GM20431 (cell line): ENCODE measurements at regions not wholly inside any gene's neighbourhood (a gene's known extent, or its start where the extent isn't known, plus 50 kb on each side); places are given as distances from the start of the nearest gene placed in this dataset.
"Not testable (repeated sequence)": the region's sequence is repeated elsewhere in the genome, so short reads cannot be mapped to it uniquely, and the experiment has no call there.

Source experiments
- in situ Hi-C: fragments of 300-500 bp; cut with MseI, MboI; formaldehyde crosslinking; loops from one replicate; pipeline ENCODE4 v1.15.0; 2020; ENCODE audit warnings: low sequenced_read_pairs; ENCODE audit not compliant: unreplicated experiment

GRCh38 chr5:18798058-18798457, 1163.8 kb downstream of the TAF11L14 start:
- in situ Hi-C loops = no loop called here

DNA sequence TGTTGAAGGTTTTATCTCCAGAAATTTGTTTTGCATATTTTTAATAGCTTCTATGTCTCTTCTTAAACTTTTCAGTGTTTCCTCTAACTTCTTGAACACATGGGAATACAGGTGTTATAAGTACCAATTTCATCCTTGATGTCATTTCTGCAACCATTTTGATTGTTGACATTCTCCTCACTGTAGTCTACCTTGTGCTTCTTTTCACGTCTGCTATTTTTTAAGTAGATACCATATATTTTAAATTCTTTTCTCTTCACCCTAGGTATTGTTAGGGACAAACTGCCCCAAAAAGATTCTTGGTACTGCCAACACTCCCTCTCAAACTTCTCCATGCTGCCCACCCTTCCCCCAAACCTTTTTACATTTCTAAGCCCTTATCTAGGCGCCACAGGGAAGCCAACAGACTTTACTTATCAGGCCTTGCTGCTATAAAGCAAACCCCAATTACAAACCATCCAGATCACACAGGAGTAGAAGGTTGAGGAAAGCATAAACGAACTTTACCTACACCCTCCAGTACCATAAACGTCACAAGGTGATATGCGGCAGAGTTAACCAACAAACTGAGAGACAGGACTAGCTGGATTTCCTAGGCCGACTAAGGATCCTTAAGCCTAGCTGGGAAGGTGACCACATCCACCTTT, 1165.3 kb downstream of the TAF11L14 start:
- in situ Hi-C loops = no loop called here

DNA sequence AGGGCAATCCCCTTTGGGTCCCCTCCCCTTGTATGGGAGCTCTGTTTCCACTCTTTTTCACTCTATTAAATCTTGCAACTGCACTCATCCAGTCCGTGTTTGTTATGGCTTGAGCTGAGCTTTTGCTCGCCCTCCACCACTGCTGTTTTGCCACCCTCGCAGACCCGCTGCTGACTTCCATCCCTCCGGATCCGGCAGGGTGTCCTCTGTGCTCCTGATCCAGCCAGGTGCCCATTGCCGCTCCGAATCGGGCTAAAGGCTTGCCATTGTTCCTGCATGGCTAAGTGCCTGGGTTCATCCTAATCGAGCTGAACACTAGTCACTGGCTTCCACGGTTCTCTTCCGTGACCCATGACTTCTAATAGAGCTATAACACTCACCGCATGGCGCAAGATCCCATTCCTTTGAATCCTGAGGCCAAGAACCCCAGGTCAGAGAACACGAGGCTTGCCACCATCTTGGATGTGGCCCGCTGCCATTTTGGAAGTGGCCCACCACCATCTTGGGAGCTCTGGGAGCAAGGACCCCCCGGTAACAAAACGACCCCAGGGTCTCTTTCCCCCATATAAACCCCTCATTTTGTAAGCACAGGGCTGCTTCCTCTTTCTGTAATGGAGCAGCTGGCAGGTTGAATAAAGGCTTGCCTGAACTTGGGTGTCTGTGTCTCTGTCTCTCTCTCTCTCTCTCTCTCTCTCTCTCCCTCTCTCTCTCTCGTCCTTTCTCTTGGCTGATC, 1166.2 kb downstream of the TAF11L14 start:
- in situ Hi-C loops = no loop called here

- in situ Hi-C loops = not testable (repeated sequence)
These were observed 1167.2 kb downstream of the TAF11L14 start for GRCh38 chr5:18801413-18801812.

DNA sequence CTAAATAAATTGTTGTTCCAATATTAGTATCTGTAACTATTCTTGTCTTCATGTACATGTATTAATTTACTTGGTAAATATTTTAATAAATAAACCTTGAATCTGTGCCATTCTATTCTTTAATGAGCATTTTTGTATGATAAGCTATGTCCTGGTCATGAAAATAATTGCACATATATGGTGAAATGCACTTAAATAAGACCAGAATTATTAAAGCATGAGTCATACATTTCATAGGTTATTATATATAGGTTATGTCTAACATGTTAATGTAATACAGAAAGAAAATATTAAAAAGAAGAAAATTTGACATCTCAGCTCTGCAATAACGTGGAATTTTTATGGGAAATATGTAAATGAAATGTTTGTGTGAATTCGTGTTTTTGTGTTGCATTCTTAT, 1168.1 kb downstream of the TAF11L14 start:
- in situ Hi-C loops = no loop called here

DNA sequence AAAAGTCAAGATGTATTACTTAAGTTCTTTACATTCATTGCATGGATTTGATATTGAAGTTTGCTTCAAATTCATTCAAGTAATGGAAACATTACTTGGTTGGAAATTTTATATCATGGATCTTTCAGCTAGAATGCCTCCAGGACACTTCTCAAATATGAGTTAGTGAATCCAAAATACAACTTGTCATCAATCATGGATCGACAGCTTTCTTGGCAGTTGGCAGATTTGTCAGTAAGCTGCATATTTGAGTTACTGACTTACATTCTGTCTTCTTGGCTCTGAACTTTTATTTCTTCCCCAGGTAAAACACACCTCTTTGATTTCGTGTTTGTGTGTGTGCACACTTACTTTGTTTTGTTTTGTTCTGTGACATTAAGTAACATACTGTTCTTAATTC, 1171.1 kb downstream of the TAF11L14 start:
- in situ Hi-C loops = no loop called here

GRCh38 chr5:18807256-18808149, 1173.2 kb downstream of the TAF11L14 start:
- in situ Hi-C loops = no loop called here

DNA sequence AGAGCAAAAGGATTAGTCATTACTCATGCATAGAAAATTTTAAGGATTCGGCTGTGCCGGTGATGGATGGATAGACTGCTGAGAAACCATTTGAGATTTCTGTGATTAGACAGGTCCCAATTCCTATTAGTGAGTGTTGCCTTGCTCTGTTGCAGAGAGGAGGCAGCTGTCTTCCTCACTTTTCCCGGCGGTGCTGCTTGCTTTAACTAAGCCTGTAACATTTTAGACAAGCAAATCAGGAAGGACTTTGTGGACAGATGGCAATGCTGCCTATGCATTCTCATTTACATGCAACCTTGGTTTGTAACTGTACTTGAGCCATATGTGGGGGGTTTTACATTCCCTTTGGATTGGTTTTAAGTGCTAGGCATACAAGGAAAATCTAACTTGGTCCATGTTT, 1176.3 kb downstream of the CDH18 start:
- in situ Hi-C loops = no loop called here

GRCh38 chr5:18828351-18828750, 1159.6 kb downstream of the CDH18 start:
- in situ Hi-C loops = no loop called here

DNA sequence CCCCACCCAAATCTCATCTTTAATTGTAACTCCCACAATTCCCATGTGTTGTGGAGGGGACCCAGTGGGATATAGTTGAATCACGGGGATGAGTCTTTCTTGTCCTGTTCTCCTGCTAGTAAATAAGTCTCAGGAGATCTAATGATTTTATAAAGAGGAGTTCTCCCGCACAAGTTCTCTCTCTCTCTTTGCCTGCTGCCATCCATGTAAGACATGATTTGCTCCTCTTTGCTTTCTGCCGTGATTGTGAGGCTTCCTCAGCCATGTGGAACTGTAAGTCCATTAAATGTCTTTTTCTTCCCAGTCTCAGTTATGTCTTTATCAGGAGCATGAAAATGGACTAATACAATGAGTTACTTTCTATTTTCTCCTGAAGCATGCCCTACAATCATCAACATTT, 1158.5 kb downstream of the CDH18 start:
- in situ Hi-C loops = no loop called here

GRCh38 chr5:18850216-18850615, 1137.8 kb downstream of the CDH18 start:
- in situ Hi-C loops = no loop called here

DNA sequence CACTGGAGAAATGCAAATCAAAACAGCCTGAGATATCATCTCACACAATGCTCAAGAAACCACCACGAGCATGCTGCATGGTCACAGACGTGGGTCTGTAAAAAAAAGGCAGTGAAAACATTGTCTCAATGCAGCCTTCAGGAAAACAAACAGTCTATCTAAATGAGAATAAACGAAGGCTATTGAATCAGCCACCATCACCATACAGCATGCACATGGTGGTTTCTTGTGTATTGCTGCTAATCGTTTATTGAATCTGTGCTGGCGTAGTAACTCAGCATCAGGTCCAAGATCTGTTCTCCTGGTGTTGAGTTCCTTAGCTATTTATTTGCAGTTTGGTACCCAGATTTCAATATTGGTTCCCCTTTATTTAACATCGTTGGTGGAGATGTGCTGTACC, 1115.0 kb downstream of the CDH18 start:
- in situ Hi-C loops = no loop called here

DNA sequence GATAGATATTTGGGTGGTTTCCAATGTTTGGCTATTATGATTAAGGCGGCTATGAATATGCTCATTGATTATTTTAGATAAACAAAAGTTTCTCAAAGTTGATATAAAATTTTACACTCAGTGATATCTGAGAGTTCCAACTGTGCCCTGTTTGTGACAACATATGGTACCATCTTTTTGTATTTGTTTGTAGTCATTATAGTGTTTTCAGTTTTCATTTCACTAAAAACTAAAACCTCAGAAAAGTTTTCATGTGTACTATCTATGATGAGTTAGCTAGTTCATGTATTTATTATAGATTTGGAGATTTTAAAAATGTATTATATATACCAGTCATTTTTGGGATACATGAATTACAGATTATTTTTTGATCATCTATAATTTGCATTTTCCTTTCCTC, 1111.4 kb downstream of the CDH18 start:
- in situ Hi-C loops = no loop called here

- in situ Hi-C loops = no loop called here
These were observed 1106.4 kb downstream of the CDH18 start for GRCh38 chr5:18881615-18882014.

GRCh38 chr5:18882154-18882553, 1105.8 kb downstream of the CDH18 start:
- in situ Hi-C loops = no loop called here

GRCh38 chr5:18888821-18889220, 1099.2 kb downstream of the CDH18 start:
- in situ Hi-C loops = no loop called here

GRCh38 chr5:18900644-18901043, 1087.4 kb downstream of the CDH18 start:
- in situ Hi-C loops = no loop called here

DNA sequence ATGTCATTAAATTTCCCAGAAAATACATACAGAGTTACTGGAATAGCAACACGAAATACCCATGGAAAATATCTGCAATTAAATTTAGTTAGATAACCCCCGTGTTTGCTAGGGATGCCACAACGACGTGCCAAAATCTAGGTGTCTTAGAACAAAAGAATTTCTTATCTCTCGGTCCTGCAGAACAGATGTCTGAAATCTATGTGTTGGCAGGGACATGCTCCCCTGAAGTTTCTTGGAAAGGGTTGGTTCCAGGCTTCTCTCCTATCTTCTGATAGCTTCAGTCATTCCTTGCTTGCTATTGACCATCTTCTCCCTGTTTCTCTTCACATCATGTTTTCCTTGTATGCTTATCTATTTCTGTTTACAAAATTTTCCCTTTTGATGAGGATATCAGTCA, 1067.0 kb downstream of the CDH18 start:
- in situ Hi-C loops = no loop called here

DNA sequence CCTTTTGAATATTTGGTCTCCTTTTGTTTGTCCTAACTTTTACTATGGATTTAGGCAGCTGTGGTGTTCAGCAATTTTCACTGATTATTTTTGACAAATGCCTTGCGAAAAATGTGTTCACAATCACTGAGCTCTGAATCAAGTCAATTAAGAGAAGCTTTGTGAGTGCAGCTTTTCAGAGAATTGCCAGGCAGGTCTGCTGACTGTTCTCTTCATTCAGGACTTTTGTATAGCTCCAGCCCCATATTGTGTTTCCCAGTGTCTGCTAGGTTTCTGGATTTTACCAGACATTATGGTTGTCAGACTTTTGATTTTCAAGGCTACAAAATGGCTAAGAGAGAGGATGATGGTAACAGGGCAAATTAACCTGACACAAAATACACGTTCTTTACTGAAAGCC, 1055.9 kb downstream of the CDH18 start:
- in situ Hi-C loops = no loop called here

GRCh38 chr5:18944771-18945170, 1043.2 kb downstream of the CDH18 start:
- in situ Hi-C loops = no loop called here

- in situ Hi-C loops = no loop called here
These were observed 1033.8 kb downstream of the CDH18 start for GRCh38 chr5:18954239-18954638.
